GM19351 (cell line): ENCODE measurements at regions not wholly inside any gene's neighbourhood (a gene's known extent, or its start where the extent isn't known, plus 50 kb on each side); places are given as distances from the start of the nearest gene placed in this dataset.
"Not testable (repeated sequence)": the region's sequence is repeated elsewhere in the genome, so short reads cannot be mapped to it uniquely, and the experiment has no call there.

ENCODE experiments used
- ATAC-seq: cut with Tn5 transposase; IDR thresholded peaks from one replicate; pipeline ENCODE4 v1.9.1; 2021; ENCODE audit warnings: mild to moderate bottlenecking, moderate library complexity; ENCODE audit not compliant: unreplicated experiment

DNA sequence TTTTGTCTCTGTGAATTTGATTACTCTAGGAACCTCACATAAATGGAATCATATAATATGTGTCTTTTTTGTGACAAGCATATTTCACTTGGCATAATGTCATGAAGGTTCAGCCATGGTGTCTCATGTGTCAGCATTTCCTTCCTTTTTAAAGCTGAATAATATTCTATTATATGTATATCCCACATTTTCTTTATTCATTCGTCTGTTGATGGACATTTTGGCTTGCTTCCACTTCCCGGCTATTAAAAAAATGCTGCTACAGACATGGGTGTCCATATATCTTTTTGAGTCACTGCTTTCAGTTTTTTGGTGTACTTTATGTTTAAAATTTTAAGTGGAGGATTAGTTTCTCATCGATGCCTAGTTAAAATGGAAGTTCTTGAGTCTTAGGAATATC lies 59.8 kb upstream of the C5orf63 start:
- ATAC-seq: no peak

- ATAC-seq: no peak
Measured at GRCh38 chr5:127136908-127137307, 63.6 kb upstream of the C5orf63 start.

- ATAC-seq: no peak
Measured at GRCh38 chr5:127143722-127144121, 70.4 kb upstream of the C5orf63 start.

DNA sequence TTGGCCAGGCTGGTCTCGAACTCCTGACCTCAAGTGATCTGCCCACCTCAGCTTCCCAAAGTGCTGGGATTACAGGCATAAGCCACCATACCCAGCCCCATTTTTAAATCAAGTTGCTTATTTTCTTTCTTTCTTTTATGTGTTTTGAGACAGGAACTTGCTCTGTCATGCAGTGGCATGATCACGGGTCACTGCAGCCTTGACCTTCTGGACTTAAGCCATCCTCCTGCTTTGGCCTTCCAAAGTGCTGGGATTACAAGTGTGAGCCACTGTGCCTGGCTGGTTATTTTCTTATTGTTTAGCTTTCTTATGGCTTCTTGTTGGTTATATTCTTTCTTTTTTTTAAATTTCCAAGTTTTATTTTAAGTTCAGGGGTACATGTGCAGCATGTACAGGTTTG lies 79.7 kb upstream of the C5orf63 start:
- ATAC-seq: no peak

DNA sequence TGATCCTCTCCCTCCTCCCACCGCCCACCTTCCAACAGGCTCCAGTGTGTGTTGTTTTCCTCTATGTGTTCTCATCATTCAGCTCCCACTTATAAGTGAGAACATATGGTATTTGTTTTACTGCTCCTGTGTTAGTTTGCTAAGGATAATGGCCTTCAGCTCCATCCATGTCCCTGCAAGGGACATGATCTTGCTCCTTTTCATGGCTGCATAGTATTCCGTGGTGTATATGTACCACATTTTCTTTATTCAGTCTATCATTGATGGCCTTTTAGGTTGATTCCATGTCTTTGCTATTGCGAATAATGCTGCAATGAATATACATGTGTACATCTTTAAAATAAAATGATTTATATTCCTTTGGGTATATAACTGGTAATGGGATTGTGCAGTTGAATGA lies 80.2 kb upstream of the C5orf63 start:
- no peak for ATAC-seq

GRCh38 chr5:127163750-127164149 lies 90.4 kb upstream of the C5orf63 start:
- ATAC-seq: no peak

- ATAC-seq: no peak
Measured at GRCh38 chr5:127170918-127171600, 97.8 kb upstream of the C5orf63 start.

GRCh38 chr5:127176769-127177168 lies 103.5 kb upstream of the C5orf63 start:
- no peak for ATAC-seq

GRCh38 chr5:127182631-127183030 lies 108.0 kb upstream of the MEGF10 start:
- not testable (repeated sequence) for ATAC-seq

DNA sequence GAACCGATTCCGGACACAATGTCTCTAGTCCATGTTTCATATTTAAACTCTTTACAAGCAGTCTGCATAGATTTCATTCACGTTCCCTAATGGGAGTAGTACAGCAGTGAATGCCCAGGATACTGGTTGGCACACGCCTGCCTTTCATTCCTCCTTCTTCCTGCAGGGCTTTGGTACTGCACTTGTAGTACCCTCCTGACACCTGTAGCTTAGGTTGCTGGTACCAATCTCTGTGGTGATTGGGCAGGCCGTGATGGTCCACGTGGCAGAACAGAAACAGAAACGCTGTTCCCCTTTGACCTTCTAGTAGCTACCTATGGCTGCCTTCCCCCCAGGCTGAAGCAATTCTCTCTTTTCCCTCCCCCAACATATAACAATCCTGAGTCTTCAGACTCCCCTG lies 107.3 kb upstream of the MEGF10 start:
- no peak for ATAC-seq

- no peak for ATAC-seq
Measured at GRCh38 chr5:127184851-127185250, 105.7 kb upstream of the MEGF10 start.

- no peak for ATAC-seq
Measured at GRCh38 chr5:127186657-127187056, 103.9 kb upstream of the MEGF10 start.

GRCh38 chr5:127187706-127188105 lies 102.9 kb upstream of the MEGF10 start:
- ATAC-seq: no peak

GRCh38 chr5:127192150-127192549 lies 98.4 kb upstream of the MEGF10 start:
- no peak for ATAC-seq

GRCh38 chr5:127192836-127193338 lies 97.7 kb upstream of the MEGF10 start:
- ATAC-seq: no peak

DNA sequence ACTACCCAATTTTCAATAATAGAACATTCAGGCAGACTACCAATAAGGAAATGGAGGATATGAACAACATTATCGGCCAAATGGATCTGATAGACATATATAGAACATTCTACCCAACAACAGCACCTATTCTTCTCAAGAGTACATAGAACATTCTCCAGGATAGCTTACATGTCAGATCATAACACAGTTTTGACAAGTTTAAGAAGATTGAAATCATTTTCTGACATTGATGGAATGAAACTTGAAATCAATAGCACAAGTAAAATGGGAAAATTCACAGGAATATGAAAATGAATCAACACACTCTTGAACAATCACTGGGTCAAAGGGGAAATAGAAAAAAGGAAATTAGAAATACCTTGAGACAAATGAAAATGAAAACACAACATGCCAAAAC lies 94.6 kb upstream of the MEGF10 start:
- ATAC-seq: no peak

- not testable (repeated sequence) for ATAC-seq
Measured at GRCh38 chr5:127197402-127198167, 93.0 kb upstream of the MEGF10 start.

DNA sequence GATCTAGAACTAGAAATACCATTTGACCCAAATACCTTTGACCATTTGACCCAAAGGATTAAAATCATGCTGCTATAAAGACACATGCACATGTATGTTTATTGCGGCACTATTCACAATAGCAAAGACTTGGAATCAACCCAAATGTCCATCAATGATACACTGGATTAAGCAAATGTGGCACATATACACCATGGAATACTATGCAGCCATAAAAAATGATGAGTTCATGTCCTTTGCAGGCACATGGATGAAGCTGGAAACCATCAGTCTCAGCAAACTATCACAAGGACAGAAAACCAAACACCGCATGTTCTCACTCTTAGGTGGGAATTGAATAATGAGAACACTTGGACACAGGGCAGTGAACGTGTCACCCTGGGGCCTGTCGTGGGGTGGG lies 87.9 kb upstream of the MEGF10 start:
- ATAC-seq: not testable (repeated sequence)

- no peak for ATAC-seq
Measured at GRCh38 chr5:127203818-127204217, 86.8 kb upstream of the MEGF10 start.

DNA sequence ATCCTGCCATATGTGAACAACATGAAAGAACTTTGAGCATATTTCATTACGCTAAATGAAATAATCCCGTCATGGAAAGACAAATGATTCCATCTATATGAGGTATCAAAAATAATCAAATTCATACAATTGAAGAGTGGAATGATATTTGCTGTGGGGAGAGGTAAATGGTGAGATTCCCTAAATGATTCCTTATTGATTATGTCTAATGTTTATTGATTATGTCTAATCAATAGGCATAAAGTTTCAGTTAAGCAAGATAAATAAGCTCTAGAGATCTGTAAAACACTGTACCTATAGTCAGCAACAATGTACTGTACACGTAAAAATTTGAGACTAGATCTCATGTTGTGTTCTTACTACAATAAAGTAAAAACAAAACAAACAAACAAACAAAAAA lies 85.4 kb upstream of the MEGF10 start:
- no peak for ATAC-seq

DNA sequence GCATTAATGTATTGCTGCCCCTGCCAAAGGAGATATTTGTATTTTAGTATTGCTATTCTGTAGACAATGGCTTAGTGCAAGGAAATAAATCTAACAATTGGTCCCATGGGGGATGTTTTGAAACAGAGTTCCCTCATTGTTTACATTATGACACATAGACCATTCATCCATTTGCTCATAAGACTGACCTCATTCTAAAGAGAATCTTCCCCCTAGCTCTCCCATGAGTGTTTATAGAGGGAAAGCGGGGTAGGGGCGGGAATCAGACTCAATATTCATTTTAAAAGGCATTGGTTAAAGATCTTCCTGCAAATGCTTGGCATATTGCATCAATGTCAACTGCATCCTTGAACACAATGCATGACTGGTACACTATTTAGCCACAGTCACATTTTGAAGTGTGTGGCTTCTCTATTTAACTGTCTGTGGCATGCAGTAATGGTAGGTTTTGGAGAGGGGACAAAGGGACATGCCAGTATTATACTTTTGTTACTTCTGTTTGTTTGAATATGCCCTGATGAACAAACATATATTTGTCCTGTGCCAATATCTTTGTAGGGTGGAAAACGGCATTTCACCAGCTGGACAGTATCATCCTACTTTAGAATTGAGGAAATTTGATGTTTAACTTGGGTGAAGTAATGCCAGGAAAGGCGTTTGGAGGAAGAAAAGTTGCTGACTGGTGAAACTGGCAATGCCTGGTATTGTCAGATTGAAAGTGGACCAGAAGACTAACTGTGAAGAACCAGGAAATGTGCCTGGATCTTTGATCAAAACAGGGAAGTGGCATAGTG lies 84.1 kb upstream of the MEGF10 start:
- ATAC-seq: no peak

DNA sequence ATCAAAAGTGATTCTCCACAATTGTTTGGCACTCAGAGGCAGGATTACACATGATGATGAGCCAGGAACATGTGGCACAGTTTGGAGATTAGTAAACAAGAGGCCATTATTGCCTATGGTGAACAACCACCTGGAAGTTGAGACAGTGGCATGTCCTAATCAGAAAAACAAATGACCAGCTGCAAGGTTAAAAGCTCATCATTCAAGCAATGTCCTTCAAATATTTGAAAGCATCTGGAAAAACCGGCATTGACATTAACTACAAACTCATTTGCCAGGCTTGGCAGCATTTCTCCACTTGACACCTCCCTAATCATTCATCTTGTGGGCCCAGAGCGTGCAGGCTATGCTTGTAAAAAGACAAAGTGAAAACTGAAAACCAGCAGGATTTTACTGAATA lies 80.6 kb upstream of the MEGF10 start:
- no peak for ATAC-seq
